AG04450 (cell line): ENCODE measurements at regions not wholly inside any gene's neighbourhood (a gene's known extent, or its start where the extent isn't known, plus 50 kb on each side); places are given as distances from the start of the nearest gene placed in this dataset.

Experiments
- CTCF ChIA-PET: fragments of 300-600, 350-600 bp; formaldehyde crosslinking; extraction: SDS; loops from one replicate; lab custom pipeline; 2022; ENCODE audit warnings: antibody characterized with exemption, inconsistent platforms; lab: Charles Lee
- POLR2A ChIA-PET: fragments of 350-600 bp; formaldehyde crosslinking; extraction: SDS; loops from one replicate; lab custom pipeline; 2021; ENCODE audit warnings: antibody characterized with exemption, inconsistent platforms; lab: Yijun Ruan, JAX
- DNase-seq: peaks from one replicate; pipeline ENCODE4 v3.0.0-alpha.2; 2011; ENCODE audit warnings: low read depth, low spot score
- H3K27ac ChIP-seq: one replicate; pipeline ENCODE4 v1.5.1; 2012; ENCODE audit warnings: low read depth, low read length, control low read depth
- H3K27me3 ChIP-seq: one replicate; pipeline ENCODE4 v1.6.0; 2012; ENCODE audit warnings: low read length; ENCODE audit not compliant: control insufficient read depth, insufficient read depth
- H3K4me3 ChIP-seq: 2 replicates; pipeline ENCODE4 v1.5.1; 2011; ENCODE audit warnings: mild to moderate bottlenecking, low read depth, low read length, control low read depth
- H3K9me3 ChIP-seq: 2 replicates; pipeline ENCODE4 v1.5.1; 2012; ENCODE audit warnings: low read length; ENCODE audit not compliant: control insufficient read depth, insufficient read depth
- TF ChIP-seq, protein P1 (sequence below): IDR thresholded peaks from 2 replicates; pipeline ENCODE4 v1.5.1; 2011; ENCODE audit warnings: low read depth, low read length, control low read depth, inconsistent platforms

DNA sequence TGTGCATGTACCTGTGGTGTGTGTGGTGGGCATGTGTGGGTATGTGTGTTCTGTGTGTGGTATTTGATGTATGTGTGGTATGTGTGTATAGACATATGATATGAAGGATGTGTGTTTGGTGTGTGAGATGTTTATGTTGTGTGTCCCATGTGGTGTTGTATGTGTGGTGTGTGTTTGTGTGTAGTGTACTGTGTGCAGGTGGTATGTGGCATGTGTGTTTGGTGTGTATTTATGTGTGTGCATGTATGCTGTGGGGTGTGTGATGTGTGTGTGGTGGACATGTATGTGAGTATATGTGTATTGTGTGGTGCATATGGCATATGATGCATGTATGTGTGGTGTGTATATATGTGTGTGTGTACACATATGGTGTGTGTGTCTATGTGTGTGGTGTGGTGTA is 718.8 kb upstream of the SOX11 start:
- Histone ChIP-seq H3K4me3 (no peak overlapping the region), H3K27me3 (no peaks in the 10 kb centered on the region), H3K9me3 (peaks cover 39% of the 10 kb centered on the region), H3K27ac (no peak overlapping the region)
- TF ChIP-seq, protein P1, sequence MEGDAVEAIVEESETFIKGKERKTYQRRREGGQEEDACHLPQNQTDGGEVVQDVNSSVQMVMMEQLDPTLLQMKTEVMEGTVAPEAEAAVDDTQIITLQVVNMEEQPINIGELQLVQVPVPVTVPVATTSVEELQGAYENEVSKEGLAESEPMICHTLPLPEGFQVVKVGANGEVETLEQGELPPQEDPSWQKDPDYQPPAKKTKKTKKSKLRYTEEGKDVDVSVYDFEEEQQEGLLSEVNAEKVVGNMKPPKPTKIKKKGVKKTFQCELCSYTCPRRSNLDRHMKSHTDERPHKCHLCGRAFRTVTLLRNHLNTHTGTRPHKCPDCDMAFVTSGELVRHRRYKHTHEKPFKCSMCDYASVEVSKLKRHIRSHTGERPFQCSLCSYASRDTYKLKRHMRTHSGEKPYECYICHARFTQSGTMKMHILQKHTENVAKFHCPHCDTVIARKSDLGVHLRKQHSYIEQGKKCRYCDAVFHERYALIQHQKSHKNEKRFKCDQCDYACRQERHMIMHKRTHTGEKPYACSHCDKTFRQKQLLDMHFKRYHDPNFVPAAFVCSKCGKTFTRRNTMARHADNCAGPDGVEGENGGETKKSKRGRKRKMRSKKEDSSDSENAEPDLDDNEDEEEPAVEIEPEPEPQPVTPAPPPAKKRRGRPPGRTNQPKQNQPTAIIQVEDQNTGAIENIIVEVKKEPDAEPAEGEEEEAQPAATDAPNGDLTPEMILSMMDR: no peak
- no peak for DNase-seq
- POLR2A ChIA-PET: no interaction called here
- CTCF ChIA-PET: no interaction called here

- Histone ChIP-seq H3K27ac (no peak overlapping the region), H3K9me3 (peaks cover 39% of the 10 kb centered on the region), H3K4me3 (no peak overlapping the region), H3K27me3 (no peaks in the 10 kb centered on the region)
- CTCF ChIA-PET: no interaction called here
- TF ChIP-seq, protein P1: no peak
- DNase-seq: no peak
- POLR2A ChIA-PET: no interaction called here
Measured at GRCh38 chr2:4973973-4974372, 718.2 kb upstream of the SOX11 start.

DNA sequence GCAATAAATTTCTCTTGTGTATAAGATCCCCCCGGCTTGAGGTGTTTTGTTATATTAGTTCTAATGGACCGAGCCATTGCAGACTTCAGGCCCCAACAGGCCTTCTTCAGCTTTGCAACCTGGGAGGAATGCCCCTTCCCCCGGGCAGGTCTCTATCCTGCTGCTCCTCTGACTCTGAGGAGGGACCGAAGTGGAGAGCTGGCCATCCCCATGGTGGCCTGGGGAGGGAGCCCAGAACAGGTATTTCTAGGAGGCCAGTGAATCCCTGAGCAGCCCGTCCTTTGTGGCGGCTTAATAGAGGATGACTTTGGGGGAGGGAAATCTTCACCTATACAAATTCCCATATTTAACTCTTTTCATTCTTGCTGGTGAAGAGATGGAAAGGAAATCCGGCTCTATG is 715.8 kb upstream of the SOX11 start:
- Histone ChIP-seq H3K27me3 (no peaks in the 10 kb centered on the region), H3K4me3 (no peak overlapping the region), H3K9me3 (peaks cover 37% of the 10 kb centered on the region), H3K27ac (no peak overlapping the region)
- ChIA-PET CTCF (no interaction called here), POLR2A (no interaction called here)
- DNase-seq: no peak
- TF ChIP-seq, protein P1: no peak

DNA sequence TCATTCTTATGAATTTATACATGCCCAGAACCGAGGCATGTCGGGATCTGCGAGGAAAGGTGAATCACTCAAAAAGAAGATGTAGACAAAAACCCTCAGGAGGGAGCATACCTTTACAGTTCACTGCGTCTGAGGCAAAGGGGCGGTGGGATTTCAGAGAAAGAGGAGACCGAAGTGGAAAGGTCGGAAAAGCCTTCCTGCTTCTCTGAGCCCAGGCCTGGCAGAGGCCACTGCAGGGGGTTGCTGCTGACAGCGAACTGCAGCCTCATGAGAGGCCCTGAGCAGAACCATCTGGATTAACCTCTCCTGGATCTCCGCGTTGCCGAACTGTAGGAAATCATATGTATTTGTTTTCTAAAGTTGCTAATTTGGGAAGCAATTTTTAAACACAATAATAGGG is 713.1 kb upstream of the SOX11 start:
- peaks cover 26% of the 10 kb centered on the region for H3K9me3 ChIP-seq
- TF ChIP-seq, protein P1: no peak
- H3K4me3 ChIP-seq: no peak overlapping the region
- CTCF ChIA-PET: no interaction called here
- POLR2A ChIA-PET: no interaction called here
- DNase-seq: no peak
- H3K27me3 ChIP-seq: no peaks in the 10 kb centered on the region
- no peak overlapping the region for H3K27ac ChIP-seq

- POLR2A ChIA-PET: no interaction called here
- H3K27ac ChIP-seq: no peak overlapping the region
Measured at GRCh38 chr2:4980995-4981394, 711.2 kb upstream of the SOX11 start.

More at GRCh38 chr2:4980995-4981394, 711.2 kb upstream of the SOX11 start:
- CTCF ChIA-PET: no interaction called here
- DNase-seq: no peak
- Histone ChIP-seq H3K9me3 (peaks cover 26% of the 10 kb centered on the region), H3K27me3 (no peaks in the 10 kb centered on the region), H3K4me3 (no peak overlapping the region)
- TF ChIP-seq, protein P1: no peak
